Breast epithelium (tissue), 4 donors: ENCODE measurements at regions not wholly inside any gene's neighbourhood (a gene's known extent, or its start where the extent isn't known, plus 50 kb on each side); places are given as distances from the start of the nearest gene placed in this dataset.
"Not testable (repeated sequence)": the region's sequence is repeated elsewhere in the genome, so short reads cannot be mapped to it uniquely, and the experiment has no call there.

Experiments
- DNase-seq, 2 donors: peaks; one replicate each; pipeline ENCODE4 v3.0.0-alpha.2; 2019; ENCODE audit warnings: low spot score in 2 of 2
- H3K27ac ChIP-seq, 2 donors: fragments of 200-600 bp; sonication (generic) in 1 of 2; one replicate each; pipeline ENCODE4 v1.5.1; 2016 to 2019; ENCODE audit warnings: mild to moderate bottlenecking in 1 of 2
- H3K27me3 ChIP-seq, 2 donors: fragments of 200-600 bp; sonication (generic) in 1 of 2; one replicate each; pipeline versions ENCODE4 v1.5.1 to v1.6.0; 2017 to 2019; ENCODE audit warnings: control low read depth in 1 of 2, mild to moderate bottlenecking in 1 of 2
- H3K36me3 ChIP-seq: fragments of 200-600 bp; one replicate; pipeline ENCODE4 v1.5.1; 2019
- H3K4me1 ChIP-seq, 2 donors: fragments of 200-600 bp; sonication (generic); one replicate each; pipeline ENCODE4 v1.5.1; 2016 to 2019; ENCODE audit warnings: control low read depth in 1 of 2
- H3K4me3 ChIP-seq, 3 donors: fragments of 200-600 bp; sonication (generic); 1 replicate in 2 of 3; 2 replicates in 1 of 3; pipeline ENCODE4 v1.5.1; 2016 to 2019; ENCODE audit warnings: mild to moderate bottlenecking in 3 of 3, moderate library complexity in 2 of 3
- H3K9me3 ChIP-seq, 2 donors: fragments of 200-600 bp; sonication (generic) in 1 of 2; one replicate each; pipeline ENCODE4 v1.5.1; 2016 to 2019; ENCODE audit warnings: control low read depth in 1 of 2
- POLR2A ChIP-seq: fragments of 450-650 bp; IDR thresholded peaks from one replicate; pipeline ENCODE4 v1.6.1; 2016; ENCODE audit warnings: antibody characterized with exemption, mild to moderate bottlenecking, moderate library complexity
- POLR2AphosphoS5 ChIP-seq, 3 donors: sonication (generic); formaldehyde crosslinking; IDR thresholded peaks; one replicate each; pipeline ENCODE4 v1.6.1; 2017; ENCODE audit warnings: antibody characterized with exemption in 3 of 3
- intact Hi-C: fragments of 100-400 bp; cut with DNase I; formaldehyde crosslinking; loops from one replicate; pipeline ENCODE4 v1.15.1; 2023; ENCODE audit warnings: low total_unique reads
- TF ChIP-seq, protein P1 (sequence below), 3 donors: fragments of 450-650 bp; IDR thresholded peaks; one replicate each; pipeline ENCODE4 v1.5.1; 2016 to 2017; ENCODE audit warnings: antibody characterized with exemption in 3 of 3, mild to moderate bottlenecking in 3 of 3, moderate library complexity in 3 of 3

DNA sequence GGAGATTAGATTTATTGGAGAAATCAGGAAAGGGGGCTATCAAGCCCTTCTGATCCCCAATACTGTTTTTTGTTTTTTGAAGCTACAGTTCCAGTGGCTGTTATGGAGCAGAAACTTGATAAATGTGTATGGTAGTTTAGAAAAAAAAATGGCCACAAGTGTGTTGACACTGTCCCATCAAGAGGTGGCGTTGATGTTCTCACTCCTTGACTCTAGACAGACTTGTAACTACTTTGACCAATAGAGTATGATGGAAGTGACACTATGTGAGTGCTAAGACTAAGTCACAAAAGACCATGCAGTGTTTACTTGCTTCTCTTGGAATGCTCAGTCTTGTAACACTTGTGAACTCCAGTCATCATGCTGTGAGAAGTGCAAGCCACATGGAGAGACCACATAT is 356.7 kb downstream of the PDCD6IP start:
- Histone ChIP-seq H3K4me3 (no peak overlapping the region), H3K36me3 (no peaks in the 10 kb centered on the region), H3K27ac (no peak overlapping the region), H3K9me3 (no peaks in the 10 kb centered on the region), H3K27me3 (no peaks in the 10 kb centered on the region), H3K4me1 (no peaks in the 10 kb centered on the region)
- no peak for DNase-seq
- intact Hi-C loops = no loop called here
- TF ChIP-seq POLR2A (no peak), POLR2AphosphoS5 (IDR thresholded peaks at IDR 0.05) (no peak)
- TF ChIP-seq, protein P1, sequence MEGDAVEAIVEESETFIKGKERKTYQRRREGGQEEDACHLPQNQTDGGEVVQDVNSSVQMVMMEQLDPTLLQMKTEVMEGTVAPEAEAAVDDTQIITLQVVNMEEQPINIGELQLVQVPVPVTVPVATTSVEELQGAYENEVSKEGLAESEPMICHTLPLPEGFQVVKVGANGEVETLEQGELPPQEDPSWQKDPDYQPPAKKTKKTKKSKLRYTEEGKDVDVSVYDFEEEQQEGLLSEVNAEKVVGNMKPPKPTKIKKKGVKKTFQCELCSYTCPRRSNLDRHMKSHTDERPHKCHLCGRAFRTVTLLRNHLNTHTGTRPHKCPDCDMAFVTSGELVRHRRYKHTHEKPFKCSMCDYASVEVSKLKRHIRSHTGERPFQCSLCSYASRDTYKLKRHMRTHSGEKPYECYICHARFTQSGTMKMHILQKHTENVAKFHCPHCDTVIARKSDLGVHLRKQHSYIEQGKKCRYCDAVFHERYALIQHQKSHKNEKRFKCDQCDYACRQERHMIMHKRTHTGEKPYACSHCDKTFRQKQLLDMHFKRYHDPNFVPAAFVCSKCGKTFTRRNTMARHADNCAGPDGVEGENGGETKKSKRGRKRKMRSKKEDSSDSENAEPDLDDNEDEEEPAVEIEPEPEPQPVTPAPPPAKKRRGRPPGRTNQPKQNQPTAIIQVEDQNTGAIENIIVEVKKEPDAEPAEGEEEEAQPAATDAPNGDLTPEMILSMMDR (IDR thresholded peaks at IDR 0.05) = no peak

DNA sequence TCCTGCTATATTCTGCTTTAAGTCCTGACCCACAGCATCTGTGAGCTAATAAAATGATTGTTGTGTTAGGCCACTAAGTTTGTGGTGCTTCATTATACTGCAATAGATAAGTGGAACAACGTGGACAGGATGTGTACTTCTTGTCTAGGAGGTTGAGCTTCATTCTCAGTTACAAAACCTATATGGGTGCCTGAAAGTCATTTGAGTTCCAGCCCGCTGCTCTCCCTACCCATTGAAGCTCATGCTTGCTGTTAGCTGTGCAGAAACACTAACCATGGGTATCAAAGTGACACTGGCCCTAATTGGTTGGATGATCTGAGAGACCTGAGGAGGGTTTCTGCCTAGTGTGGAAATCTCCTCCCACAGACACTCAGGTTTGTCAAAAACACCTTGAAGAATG is 357.2 kb downstream of the PDCD6IP start:
- H3K4me1 ChIP-seq = no peaks in the 10 kb centered on the region
- no peaks in the 10 kb centered on the region for H3K27me3 ChIP-seq
- H3K9me3 ChIP-seq = no peaks in the 10 kb centered on the region
- no peak overlapping the region for H3K4me3 ChIP-seq
- no peak for DNase-seq
- H3K36me3 ChIP-seq = no peaks in the 10 kb centered on the region
- intact Hi-C loops = no loop called here
- TF ChIP-seq POLR2A = no peak
- TF ChIP-seq POLR2AphosphoS5 (IDR thresholded peaks at IDR 0.05) = no peak
- TF ChIP-seq, protein P1 (IDR thresholded peaks at IDR 0.05) = no peak
- H3K27ac ChIP-seq = no peak overlapping the region

DNA sequence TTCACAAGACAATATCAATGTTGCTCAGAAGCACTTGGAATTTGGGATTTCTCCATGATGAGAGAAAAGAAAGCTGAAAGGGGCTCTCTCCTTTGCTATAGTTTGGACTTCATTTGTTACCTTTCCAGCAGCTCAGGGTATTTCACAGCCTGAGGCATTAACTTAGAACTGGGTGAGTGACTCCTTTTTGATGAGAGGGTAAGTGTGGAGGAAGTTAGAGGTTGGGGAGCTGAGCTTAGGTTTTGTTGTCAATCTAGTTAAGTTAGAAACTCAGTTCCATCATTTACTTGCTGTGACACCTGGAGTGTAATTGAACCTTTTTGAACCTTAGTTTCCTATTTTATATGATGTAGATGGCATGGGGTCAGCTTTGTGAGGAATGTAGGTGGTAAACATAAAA is 359.1 kb downstream of the PDCD6IP start:
- Histone ChIP-seq H3K27me3 (no peaks in the 10 kb centered on the region), H3K27ac (no peak overlapping the region), H3K9me3 (no peaks in the 10 kb centered on the region), H3K36me3 (no peaks in the 10 kb centered on the region), H3K4me3 (no peak overlapping the region), H3K4me1 (no peaks in the 10 kb centered on the region)
- DNase-seq = no peak
- no peak for TF ChIP-seq POLR2A
- TF ChIP-seq POLR2AphosphoS5 (IDR thresholded peaks at IDR 0.05) = no peak
- TF ChIP-seq, protein P1 (IDR thresholded peaks at IDR 0.05) = no peak
- intact Hi-C loops = no loop called here

DNA sequence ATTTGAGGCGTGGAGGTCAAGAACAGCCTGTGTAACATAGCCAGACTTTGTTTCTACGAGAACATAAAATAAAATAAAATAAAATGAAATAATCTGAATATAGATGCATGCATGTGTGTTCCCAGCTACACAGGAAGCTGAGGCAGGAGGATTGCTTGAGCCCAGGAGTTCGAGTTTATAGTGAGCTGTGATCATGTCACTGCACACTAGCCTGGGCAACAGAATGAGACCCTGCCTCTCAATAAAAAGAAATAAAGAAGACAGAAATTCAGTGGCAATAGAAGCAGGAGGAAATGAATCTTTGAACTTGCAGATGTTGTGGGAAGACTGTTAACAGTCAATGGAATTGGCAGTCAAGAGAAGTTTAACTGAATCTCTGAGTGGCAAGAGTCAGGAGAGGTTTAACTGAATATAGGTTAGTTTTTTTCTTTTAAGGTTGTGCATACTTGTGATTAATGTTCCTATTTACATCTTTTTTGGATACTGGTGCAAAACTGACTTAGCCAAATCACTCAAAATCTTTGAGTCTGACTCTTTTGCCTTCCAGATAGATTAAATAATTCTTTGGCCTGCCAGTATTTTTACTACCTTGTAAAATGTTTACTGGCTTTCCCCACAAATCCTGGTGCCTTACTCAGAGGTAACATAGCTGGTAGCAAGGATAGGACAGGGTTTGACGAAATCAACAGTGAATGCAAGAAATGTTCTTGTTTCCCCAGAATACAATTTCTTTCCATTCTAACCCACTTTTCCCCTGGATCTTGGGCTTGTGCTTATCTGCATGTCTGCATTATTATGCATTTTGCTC is 361.4 kb downstream of the PDCD6IP start:
- H3K27me3 ChIP-seq = no peaks in the 10 kb centered on the region
- H3K4me3 ChIP-seq = no peak overlapping the region
- H3K36me3 ChIP-seq = no peaks in the 10 kb centered on the region
- no peak for TF ChIP-seq POLR2A
- no peak for TF ChIP-seq POLR2AphosphoS5 (IDR thresholded peaks at IDR 0.05)
- TF ChIP-seq, protein P1 (IDR thresholded peaks at IDR 0.05) = no peak
- no peaks in the 10 kb centered on the region for H3K4me1 ChIP-seq
- H3K9me3 ChIP-seq = no peaks in the 10 kb centered on the region
- intact Hi-C loops = no loop called here
- H3K27ac ChIP-seq = no peak overlapping the region
- DNase-seq = no peak

DNA sequence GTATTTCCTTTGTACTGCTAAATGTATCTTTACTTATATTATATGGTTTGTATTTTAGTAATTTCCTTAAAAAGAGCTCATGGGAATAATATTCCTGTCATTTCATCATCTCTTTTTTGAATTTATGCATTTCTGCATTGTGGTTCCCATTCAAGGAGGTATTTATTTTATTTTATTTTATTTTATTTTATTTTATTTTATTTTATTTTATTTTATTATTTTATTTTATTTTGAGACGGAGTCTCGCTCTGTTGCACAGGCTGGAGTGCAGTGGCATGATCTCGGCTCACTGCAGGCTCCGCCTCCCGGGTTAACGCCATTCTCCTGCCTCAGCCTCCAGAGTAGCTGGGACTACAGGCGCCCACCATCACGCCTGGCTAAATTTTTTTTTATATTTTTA is 371.2 kb downstream of the PDCD6IP start:
- DNase-seq, H3K36me3 ChIP-seq, H3K27me3 ChIP-seq, H3K9me3 ChIP-seq, intact Hi-C loops, H3K4me3 ChIP-seq, H3K4me1 ChIP-seq, H3K27ac ChIP-seq: not testable (repeated sequence)
